ENCODE measurements at regions not wholly inside any gene's neighbourhood (a gene's known extent, or its start where the extent isn't known, plus 50 kb on each side); places are given as distances from the start of the nearest gene placed in this dataset.
"Not testable (repeated sequence)": the region's sequence is repeated elsewhere in the genome, so short reads cannot be mapped to it uniquely, and the experiment has no call there.

GRCh38 chr6:104676679-104677078 is 183.0 kb downstream of the HACE1 start:
- H3K4me1 ChIP-seq (ENCODE audit: control insufficient read depth, insufficient read depth, low read length); H3K4me3 ChIP-seq (ENCODE audit: low read depth in 2 of 2, low read length in 2 of 2); H3K27ac ChIP-seq (ENCODE audit: low read length); H3K27me3 ChIP-seq (ENCODE audit: control insufficient read depth, insufficient read depth, low read length); ATAC-seq; DNase-seq (ENCODE audit: low read depth, low spot score); H3K36me3 ChIP-seq (ENCODE audit: control insufficient read depth, insufficient read depth, low read length); in situ Hi-C loops (cut with HindIII; ENCODE audit: low pct_unique_long_range_greater_than_20kb, low sequenced_read_pairs); POLR2A ChIA-PET; H3K9me3 ChIP-seq (ENCODE audit: control insufficient read depth, insufficient read depth, low read depth, low read length); BruUV-seq (replicated peaks); intact Hi-C loops (cut with micrococcal nuclease; ENCODE audit: unreplicated experiment): not testable (repeated sequence)
- CTCF ChIA-PET: interaction anchor here (0.7 kb wide), 1 partner anchor 402 kb away, joined by 3 read pairs; no protein-coding TSS in a partner anchor

DNA sequence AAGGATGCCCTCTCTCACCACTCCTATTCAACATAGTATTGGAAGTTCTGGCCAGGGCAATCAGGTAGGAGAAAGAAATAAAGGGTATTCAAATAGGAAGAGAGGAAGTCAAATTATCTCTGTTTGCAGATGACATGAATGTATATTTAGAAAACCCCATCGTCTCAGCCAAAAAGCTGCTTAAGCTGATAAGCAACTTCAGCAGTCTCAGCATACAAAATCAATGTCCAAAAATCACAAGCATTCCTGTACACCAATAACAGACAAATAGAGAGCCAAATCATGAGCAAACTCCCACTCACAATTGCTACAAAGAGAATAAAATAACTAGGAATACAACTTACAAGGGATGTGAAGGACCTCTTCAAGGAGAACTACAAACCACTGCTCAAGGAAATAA is 184.6 kb downstream of the HACE1 start:
- H3K4me1 ChIP-seq (ENCODE audit: control insufficient read depth, insufficient read depth, low read length); POLR2A ChIA-PET; H3K9me3 ChIP-seq (ENCODE audit: control insufficient read depth, insufficient read depth, low read depth, low read length); DNase-seq (ENCODE audit: low read depth, low spot score); H3K4me3 ChIP-seq (ENCODE audit: low read depth in 2 of 2, low read length in 2 of 2); BruUV-seq (replicated peaks); H3K36me3 ChIP-seq (ENCODE audit: control insufficient read depth, insufficient read depth, low read length); H3K27ac ChIP-seq (ENCODE audit: low read length); in situ Hi-C loops (cut with HindIII; ENCODE audit: low pct_unique_long_range_greater_than_20kb, low sequenced_read_pairs); ATAC-seq; intact Hi-C loops (cut with micrococcal nuclease; ENCODE audit: unreplicated experiment); CTCF ChIA-PET; H3K27me3 ChIP-seq (ENCODE audit: control insufficient read depth, insufficient read depth, low read length): not testable (repeated sequence)

DNA sequence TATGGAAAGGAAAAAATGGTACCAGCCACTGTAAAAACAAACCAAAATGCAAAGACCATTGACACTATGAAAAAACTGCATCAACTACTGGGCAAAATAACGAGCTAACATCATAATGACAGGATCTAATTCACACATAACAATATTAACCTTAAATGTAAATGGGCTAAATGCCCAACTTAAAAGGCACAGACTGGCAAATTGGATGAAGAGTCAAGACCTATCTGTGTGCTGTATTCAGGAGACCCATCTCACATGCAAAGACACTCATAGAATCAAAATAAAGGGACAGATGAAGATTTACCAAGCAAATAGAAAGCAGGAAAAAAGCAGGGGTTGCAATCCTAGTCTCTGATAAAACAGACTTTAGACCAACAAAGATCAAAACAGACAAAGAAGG is 186.6 kb downstream of the HACE1 start:
- H3K27me3 ChIP-seq (ENCODE audit: control insufficient read depth, insufficient read depth, low read length); BruUV-seq (replicated peaks); H3K4me3 ChIP-seq (ENCODE audit: low read depth in 2 of 2, low read length in 2 of 2); ATAC-seq; H3K27ac ChIP-seq (ENCODE audit: low read length); H3K4me1 ChIP-seq (ENCODE audit: control insufficient read depth, insufficient read depth, low read length); H3K36me3 ChIP-seq (ENCODE audit: control insufficient read depth, insufficient read depth, low read length); DNase-seq (ENCODE audit: low read depth, low spot score); H3K9me3 ChIP-seq (ENCODE audit: control insufficient read depth, insufficient read depth, low read depth, low read length); intact Hi-C loops (cut with micrococcal nuclease; ENCODE audit: unreplicated experiment); in situ Hi-C loops (cut with HindIII; ENCODE audit: low pct_unique_long_range_greater_than_20kb, low sequenced_read_pairs); CTCF ChIA-PET; POLR2A ChIA-PET: not testable (repeated sequence)

- H3K27me3 ChIP-seq (ENCODE audit: control insufficient read depth, insufficient read depth, low read length); BruUV-seq (replicated peaks); H3K4me3 ChIP-seq (ENCODE audit: low read depth in 2 of 2, low read length in 2 of 2); DNase-seq (ENCODE audit: low read depth, low spot score); POLR2A ChIA-PET; H3K4me1 ChIP-seq (ENCODE audit: control insufficient read depth, insufficient read depth, low read length); H3K9me3 ChIP-seq (ENCODE audit: control insufficient read depth, insufficient read depth, low read depth, low read length); H3K27ac ChIP-seq (ENCODE audit: low read length); CTCF ChIA-PET; ATAC-seq; in situ Hi-C loops (cut with HindIII; ENCODE audit: low pct_unique_long_range_greater_than_20kb, low sequenced_read_pairs); intact Hi-C loops (cut with micrococcal nuclease; ENCODE audit: unreplicated experiment); H3K36me3 ChIP-seq (ENCODE audit: control insufficient read depth, insufficient read depth, low read length): not testable (repeated sequence)
These were observed 188.2 kb downstream of the HACE1 start for GRCh38 chr6:104671591-104671891.

DNA sequence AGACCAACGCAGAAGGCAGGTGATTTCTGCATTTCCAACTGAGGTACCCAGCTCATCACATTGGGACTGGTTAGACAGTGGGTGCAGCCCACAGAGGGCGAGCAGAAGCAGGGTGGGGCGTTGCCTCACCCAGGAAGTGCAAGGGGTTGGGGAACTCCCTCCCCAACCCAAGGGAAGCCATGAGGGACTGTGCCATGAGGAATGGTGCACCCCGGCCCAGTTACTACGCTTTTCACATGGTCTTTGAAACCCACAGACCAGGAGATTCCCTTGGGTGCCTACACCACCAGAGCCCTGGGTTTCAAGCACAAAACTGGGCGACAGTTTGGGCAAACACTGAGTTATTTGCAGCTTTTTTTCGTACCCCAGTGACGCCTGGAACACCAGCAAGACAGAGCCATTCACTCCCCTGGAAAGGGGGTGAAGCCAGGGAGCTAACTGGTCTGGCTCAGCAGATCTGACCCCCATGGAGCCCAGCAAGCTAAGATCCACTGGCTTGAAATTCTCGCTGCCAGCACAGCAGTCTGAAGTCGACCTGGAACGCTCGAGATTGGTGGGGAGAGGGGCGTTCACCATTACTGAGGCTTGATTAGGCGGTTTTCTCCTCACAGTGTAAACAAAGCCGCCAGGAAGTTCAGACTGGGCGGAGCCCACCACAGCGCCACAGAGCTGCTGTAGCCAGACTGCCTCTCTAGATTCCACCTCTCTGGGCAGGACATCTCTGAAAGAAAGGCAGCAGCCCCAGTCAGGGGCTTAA is 188.7 kb downstream of the HACE1 start:
- DNase-seq (ENCODE audit: low read depth, low spot score): not testable (repeated sequence)

More for the DNA sequence above, 188.7 kb downstream of the HACE1 start:
- H3K9me3 ChIP-seq (ENCODE audit: control insufficient read depth, insufficient read depth, low read depth, low read length); intact Hi-C loops (cut with micrococcal nuclease; ENCODE audit: unreplicated experiment); in situ Hi-C loops (cut with HindIII; ENCODE audit: low pct_unique_long_range_greater_than_20kb, low sequenced_read_pairs); H3K4me1 ChIP-seq (ENCODE audit: control insufficient read depth, insufficient read depth, low read length); H3K4me3 ChIP-seq (ENCODE audit: low read depth in 2 of 2, low read length in 2 of 2); CTCF ChIA-PET; POLR2A ChIA-PET; H3K27me3 ChIP-seq (ENCODE audit: control insufficient read depth, insufficient read depth, low read length); H3K27ac ChIP-seq (ENCODE audit: low read length); ATAC-seq; BruUV-seq (replicated peaks); H3K36me3 ChIP-seq (ENCODE audit: control insufficient read depth, insufficient read depth, low read length): not testable (repeated sequence)

Data from Panc1 (cell line).